T-helper 2 cell treated with Interferon-gamma antibody and Interleukin-4, amounts not matched to agents 5 μg/mL and 100 μg/mL, for 36 hours (primary cell): ENCODE measurements at regions not wholly inside any gene's neighbourhood (a gene's known extent, or its start where the extent isn't known, plus 50 kb on each side); places are given as distances from the start of the nearest gene placed in this dataset.

Experiments used
- DNase-seq: peaks from one replicate; pipeline ENCODE4 v3.0.0; 2021; ENCODE audit warnings: low spot score
- H3K27ac Mint-ChIP-seq: one replicate; pipeline ENCODE4 v1.8.0; 2021; ENCODE audit warnings: mild to moderate bottlenecking, mixed read lengths
- H3K27me3 Mint-ChIP-seq: one replicate; pipeline ENCODE4 v1.8.0; 2021; ENCODE audit warnings: low read depth, mixed read lengths
- H3K36me3 Mint-ChIP-seq: one replicate; pipeline ENCODE4 v1.8.0; 2021; ENCODE audit warnings: low read depth, mixed read lengths
- H3K4me1 Mint-ChIP-seq: one replicate; pipeline ENCODE4 v1.8.0; 2021; ENCODE audit warnings: low read depth, mixed read lengths
- H3K4me3 Mint-ChIP-seq: one replicate; pipeline ENCODE4 v1.8.0; 2022; ENCODE audit warnings: mild to moderate bottlenecking, moderate library complexity, mixed read lengths
- H3K9me3 Mint-ChIP-seq: one replicate; pipeline ENCODE4 v1.8.0; 2021; ENCODE audit warnings: mixed read lengths

DNA sequence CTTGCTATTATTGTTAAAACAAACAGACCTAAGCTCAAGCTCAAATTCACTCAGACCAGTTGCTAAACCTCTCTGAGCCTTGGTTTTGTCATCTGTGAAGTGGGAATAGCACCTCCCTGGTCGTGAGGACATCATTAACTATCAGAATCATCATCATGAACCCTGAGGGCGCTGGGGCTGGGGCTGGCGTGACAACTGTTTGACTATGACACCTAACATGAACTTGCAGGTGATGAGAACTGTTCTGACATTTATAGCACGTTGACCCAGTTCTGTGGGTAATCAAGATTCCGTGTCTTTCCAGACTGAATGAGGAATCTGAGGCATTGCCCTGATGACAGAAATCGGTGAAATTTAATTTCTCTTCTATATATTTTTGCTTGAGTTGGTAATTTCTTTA, 71.3 kb upstream of the CDH5 start:
- H3K36me3 Mint-ChIP-seq = no peaks in the 10 kb centered on the region
- H3K9me3 Mint-ChIP-seq = no peaks in the 10 kb centered on the region
- no peak overlapping the region for H3K4me3 Mint-ChIP-seq
- no peak for DNase-seq
- peaks cover 9% of the 10 kb centered on the region for H3K4me1 Mint-ChIP-seq
- H3K27ac Mint-ChIP-seq = no peak overlapping the region
- no peaks in the 10 kb centered on the region for H3K27me3 Mint-ChIP-seq

DNA sequence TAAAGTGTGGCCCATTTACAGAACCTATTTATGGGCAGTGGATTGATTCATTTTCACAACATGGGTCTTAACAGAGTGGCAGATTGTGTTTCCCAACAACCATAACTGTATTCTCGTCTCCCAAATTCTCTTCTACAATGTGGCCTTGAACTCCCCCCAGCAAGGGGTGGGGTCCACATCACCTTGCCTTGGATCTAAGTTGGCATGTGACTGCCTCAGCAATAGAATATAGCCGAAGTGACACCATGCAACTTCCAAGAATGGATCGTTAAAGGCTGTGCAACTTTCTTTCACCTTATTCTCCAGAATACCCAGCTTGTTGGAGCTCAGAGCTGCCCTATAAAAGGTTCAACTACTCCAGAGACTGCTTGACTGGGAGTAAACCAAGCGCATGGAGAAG, 72.0 kb upstream of the CDH5 start:
- Mint-ChIP-seq H3K4me3 (no peak overlapping the region), H3K27me3 (no peaks in the 10 kb centered on the region), H3K4me1 (peaks cover 6% of the 10 kb centered on the region), H3K9me3 (no peaks in the 10 kb centered on the region), H3K27ac (no peak overlapping the region), H3K36me3 (no peaks in the 10 kb centered on the region)
- DNase-seq = no peak

DNA sequence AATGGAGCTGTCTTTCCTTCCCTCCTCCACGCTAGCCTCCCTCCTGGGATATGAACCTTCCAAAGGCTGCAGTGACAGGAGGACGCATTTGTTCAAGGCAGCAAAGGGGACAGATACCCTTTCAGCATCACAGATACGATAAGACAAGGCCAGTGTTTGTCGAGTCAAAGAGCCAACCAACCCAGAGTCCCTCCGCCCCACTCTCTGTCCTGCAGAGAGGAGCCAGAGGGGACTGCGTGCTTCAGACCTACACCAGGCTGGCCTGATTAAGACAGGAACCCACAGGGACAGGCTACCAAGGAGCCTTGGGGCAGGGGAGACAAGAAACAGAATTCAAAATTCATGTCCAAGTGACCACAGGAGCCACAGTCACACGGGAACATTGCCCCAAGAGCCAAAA, 72.6 kb upstream of the CDH5 start:
- H3K36me3 Mint-ChIP-seq = no peaks in the 10 kb centered on the region
- H3K4me1 Mint-ChIP-seq = peaks cover under 1% of the 10 kb centered on the region
- no peak overlapping the region for H3K4me3 Mint-ChIP-seq
- no peaks in the 10 kb centered on the region for H3K27me3 Mint-ChIP-seq
- DNase-seq = no peak
- H3K27ac Mint-ChIP-seq = no peak overlapping the region
- H3K9me3 Mint-ChIP-seq = no peaks in the 10 kb centered on the region

DNA sequence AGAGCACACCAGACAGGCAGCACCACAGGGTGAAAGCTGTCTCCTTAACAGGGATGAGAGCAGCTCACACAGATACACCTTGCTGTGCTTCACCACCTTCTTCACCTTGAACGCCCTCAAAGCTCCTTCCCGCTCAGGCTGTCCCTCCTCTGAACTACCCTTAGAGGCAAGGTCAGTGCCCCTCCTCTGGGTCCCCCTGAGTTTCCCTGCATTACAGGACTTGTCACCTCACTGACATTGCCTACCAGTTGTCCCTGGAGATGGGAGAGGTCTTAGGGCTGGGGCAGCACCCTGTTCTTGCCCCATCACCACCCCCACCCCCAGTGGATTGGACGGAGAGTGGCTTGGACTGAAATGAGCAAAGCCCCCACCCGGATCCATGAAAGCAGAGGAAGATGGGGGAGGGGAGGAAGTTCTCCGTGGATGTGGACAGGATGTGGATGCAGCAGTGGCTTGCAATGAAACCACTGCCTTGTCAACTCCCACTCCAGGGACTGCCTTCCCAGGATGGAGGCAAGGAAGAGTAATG, 73.2 kb upstream of the CDH5 start:
- H3K27me3 Mint-ChIP-seq = no peaks in the 10 kb centered on the region
- H3K27ac Mint-ChIP-seq = no peak overlapping the region
- H3K36me3 Mint-ChIP-seq = no peaks in the 10 kb centered on the region
- H3K4me1 Mint-ChIP-seq = no peaks in the 10 kb centered on the region
- no peak for DNase-seq
- H3K4me3 Mint-ChIP-seq = no peak overlapping the region
- H3K9me3 Mint-ChIP-seq = no peaks in the 10 kb centered on the region

DNA sequence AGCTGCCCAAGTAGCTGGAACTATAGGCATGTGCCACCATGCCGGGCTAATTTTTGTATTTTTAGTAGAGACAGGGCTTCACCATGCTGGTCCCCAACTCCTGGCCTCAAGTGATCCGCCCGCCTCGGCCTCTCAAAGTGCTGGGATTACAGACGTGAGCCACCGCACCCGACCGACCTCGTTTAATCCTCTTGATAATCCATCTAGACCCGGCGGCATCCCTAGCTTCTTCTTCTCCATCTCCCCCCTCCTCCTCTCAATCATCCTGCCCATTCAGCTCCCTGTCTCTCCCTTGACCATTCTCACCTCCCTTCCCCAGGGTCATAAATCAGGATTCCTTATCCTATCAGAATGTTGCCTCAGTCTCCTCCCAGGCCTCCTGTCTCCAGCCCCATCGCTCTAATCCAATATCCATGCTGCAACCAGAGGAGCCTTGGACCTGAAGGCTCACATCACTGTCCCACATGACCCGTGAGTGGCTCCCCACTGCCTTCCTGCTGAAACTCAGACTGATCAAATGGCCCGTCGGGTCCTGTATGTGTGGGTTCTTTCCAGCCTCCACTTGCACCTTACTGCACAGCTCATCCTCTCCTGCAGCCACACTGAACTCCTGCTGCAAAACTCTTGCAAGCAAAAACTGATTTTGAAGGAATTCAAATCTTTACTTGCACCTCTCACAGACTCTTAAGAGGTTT, 74.1 kb upstream of the CDH5 start:
- no peaks in the 10 kb centered on the region for H3K4me1 Mint-ChIP-seq
- H3K9me3 Mint-ChIP-seq = no peaks in the 10 kb centered on the region
- DNase-seq = no peak
- no peak overlapping the region for H3K4me3 Mint-ChIP-seq
- no peaks in the 10 kb centered on the region for H3K36me3 Mint-ChIP-seq
- H3K27ac Mint-ChIP-seq = no peak overlapping the region
- H3K27me3 Mint-ChIP-seq = no peaks in the 10 kb centered on the region

DNA sequence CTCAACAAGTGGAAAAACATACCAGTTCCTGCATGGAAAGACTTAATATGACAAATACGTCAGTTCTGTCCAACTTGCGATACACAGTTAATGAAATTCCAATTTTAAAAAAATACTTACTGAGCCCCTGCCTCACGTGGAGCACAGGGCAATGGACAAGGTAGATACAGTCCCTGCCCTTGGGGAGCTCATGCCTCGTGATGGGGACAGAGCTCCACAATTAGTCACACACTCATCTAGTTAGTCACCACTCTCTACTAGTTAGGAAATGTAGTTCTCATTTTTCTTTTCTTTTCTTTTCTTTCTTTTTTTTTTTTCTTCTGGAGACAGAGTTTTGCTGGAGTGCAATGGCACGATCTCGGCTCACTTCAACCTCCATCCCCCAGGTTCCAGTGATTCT, 74.7 kb upstream of the CDH5 start:
- H3K27ac Mint-ChIP-seq = no peak overlapping the region
- no peaks in the 10 kb centered on the region for H3K36me3 Mint-ChIP-seq
- H3K4me1 Mint-ChIP-seq = no peaks in the 10 kb centered on the region
- DNase-seq = no peak
- H3K27me3 Mint-ChIP-seq = no peaks in the 10 kb centered on the region
- H3K4me3 Mint-ChIP-seq = no peak overlapping the region
- H3K9me3 Mint-ChIP-seq = no peaks in the 10 kb centered on the region

DNA sequence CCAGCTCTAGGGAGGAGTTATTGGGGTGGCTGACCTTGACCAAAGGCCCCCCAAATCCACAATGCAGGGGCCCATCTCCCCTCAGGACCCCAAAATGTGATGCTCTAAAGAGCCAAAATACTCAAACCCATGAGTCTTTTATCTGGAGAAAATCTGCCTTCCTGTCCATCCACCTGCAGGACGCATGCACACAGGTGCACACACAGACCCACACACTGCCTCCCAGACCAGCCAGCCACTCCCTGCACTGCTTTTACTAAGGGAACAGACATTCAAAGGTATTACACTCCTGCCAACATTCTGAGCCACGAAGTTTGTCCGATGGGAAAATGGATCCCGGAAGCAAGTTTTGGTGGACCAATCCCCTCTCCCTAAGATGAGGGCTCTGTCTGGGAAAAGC, 76.1 kb upstream of the CDH5 start:
- no peaks in the 10 kb centered on the region for H3K36me3 Mint-ChIP-seq
- no peaks in the 10 kb centered on the region for H3K4me1 Mint-ChIP-seq
- H3K27me3 Mint-ChIP-seq = no peaks in the 10 kb centered on the region
- no peaks in the 10 kb centered on the region for H3K9me3 Mint-ChIP-seq
- no peak overlapping the region for H3K27ac Mint-ChIP-seq
- H3K4me3 Mint-ChIP-seq = no peak overlapping the region
- DNase-seq = no peak

DNA sequence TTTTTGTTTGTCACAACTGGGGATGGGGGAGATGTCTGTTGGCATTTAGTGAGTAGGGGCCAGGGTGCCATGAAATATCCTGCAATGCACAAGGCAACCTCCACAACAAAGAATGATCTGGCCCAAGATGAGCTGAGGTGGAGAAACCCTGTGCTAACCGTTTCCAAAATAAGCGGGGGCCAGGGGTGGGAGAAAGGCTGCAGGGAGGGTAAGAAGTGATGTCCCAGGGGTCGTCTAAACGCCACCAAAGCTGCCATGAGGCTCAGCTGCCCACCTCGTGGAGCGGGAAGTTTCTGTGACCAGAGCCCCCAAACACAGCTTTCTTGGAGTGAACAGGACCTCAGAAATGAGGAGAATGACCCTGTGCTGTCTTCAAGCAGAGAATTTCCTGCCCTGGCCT, 76.5 kb upstream of the CDH5 start:
- DNase-seq = no peak
- Mint-ChIP-seq H3K4me1 (no peaks in the 10 kb centered on the region), H3K4me3 (no peak overlapping the region), H3K27me3 (no peaks in the 10 kb centered on the region), H3K27ac (no peak overlapping the region), H3K36me3 (no peaks in the 10 kb centered on the region), H3K9me3 (no peaks in the 10 kb centered on the region)

DNA sequence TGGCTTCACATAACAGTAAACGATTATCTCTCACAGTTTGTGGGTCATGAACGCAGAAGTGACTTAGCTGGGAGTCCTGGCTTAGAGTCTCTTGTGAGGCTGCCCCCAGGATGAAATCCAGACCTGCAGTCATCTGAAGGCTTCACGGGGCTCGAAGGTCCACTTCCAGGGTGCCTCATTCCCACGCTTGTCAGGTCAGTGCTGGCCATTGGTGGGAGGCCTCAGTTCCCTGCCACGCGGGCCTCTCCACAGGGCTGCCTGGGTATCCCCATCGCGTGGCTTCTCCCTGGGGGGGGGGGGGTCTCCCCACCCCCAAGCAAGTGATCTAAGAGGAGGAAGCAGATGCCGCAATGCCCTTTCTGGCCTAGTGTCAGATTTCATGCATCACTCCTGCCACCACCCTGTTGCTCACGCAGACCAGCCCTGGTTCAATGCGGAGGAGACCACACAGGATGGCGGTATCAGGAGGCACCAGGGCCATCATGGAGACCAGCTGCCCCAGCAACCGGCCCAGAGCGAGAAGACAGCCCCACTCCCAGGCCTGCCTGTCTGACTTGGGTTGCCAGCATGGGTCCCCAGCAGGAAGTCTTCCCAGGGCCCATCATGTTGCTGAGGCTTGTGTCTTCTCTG, 77.3 kb upstream of the CDH5 start:
- no peaks in the 10 kb centered on the region for H3K36me3 Mint-ChIP-seq
- H3K4me1 Mint-ChIP-seq = no peaks in the 10 kb centered on the region
- DNase-seq = no peak
- H3K9me3 Mint-ChIP-seq = no peaks in the 10 kb centered on the region
- H3K27me3 Mint-ChIP-seq = peaks cover under 1% of the 10 kb centered on the region
- H3K27ac Mint-ChIP-seq = no peak overlapping the region
- no peak overlapping the region for H3K4me3 Mint-ChIP-seq

DNA sequence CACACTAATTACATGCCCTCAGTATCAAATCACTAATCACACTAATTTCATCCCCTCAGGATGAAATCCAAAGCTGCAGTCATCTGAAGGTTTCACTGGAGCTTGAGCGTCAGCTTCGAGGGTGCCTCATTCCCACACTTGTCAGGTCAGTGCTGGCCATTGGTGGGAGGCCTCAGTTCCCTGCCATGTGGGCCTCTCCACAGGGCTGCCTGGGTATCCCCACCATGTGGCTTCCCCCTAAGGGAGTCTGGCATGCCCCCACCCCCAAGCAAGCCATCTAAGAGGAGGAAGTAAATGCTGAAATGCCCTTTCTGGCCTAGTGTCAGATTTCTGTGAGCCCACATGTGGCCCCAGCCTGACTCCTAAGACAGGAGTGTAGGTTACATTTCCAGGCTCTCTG, 78.6 kb upstream of the CDH5 start:
- Mint-ChIP-seq H3K27me3 (peaks cover 3% of the 10 kb centered on the region), H3K4me3 (no peak overlapping the region), H3K4me1 (no peaks in the 10 kb centered on the region), H3K9me3 (no peaks in the 10 kb centered on the region), H3K36me3 (no peaks in the 10 kb centered on the region), H3K27ac (no peak overlapping the region)
- no peak for DNase-seq

DNA sequence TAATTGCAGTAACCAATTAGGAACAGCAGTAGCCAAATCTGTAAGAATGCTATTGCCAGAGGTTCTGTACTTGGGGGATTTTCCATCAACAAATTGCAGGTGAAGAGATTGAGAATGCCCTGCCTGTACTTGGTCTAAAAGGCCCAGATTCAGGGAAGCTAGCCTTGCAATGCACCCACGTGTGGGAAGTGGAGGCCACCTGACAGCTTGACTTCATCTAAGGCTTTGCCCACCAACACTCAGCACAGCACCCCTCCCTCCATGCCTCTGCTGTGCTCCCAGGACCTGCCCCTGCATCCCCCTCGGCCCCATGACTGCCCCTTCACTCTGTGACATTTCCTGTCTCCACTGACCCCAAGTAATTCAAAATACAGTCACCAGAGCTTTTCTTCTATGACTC, 79.1 kb upstream of the CDH5 start:
- no peak for DNase-seq
- H3K4me3 Mint-ChIP-seq = no peak overlapping the region
- no peaks in the 10 kb centered on the region for H3K4me1 Mint-ChIP-seq

DNA sequence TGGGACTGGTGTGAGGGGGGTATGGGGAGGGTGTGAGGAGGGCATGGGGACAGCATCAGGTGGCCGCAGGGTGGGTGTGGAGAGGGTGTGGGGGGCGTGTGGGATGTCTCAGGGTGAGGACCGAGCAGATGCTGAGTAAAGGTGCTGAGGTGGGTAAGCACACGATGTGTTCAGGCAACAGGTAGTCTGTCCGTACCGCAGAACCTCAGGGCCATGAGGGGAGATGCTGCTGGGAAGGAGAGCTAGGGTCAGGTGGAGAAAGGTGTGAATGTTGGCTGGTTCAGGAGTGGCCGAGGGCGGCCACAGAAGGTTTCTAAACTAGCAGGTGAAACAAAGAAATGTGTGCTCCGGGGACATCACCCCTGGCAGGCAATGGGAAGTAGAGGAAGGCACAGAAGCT, 80.0 kb upstream of the CDH5 start:
- Mint-ChIP-seq H3K4me3 (no peak overlapping the region), H3K27me3 (peaks cover 3% of the 10 kb centered on the region), H3K27ac (no peak overlapping the region), H3K4me1 (no peaks in the 10 kb centered on the region), H3K9me3 (no peaks in the 10 kb centered on the region), H3K36me3 (no peaks in the 10 kb centered on the region)
- DNase-seq = no peak

More for the DNA sequence above, 79.1 kb upstream of the CDH5 start:
- H3K27ac Mint-ChIP-seq = no peak overlapping the region
- H3K36me3 Mint-ChIP-seq = no peaks in the 10 kb centered on the region
- peaks cover 3% of the 10 kb centered on the region for H3K27me3 Mint-ChIP-seq
- no peaks in the 10 kb centered on the region for H3K9me3 Mint-ChIP-seq

DNA sequence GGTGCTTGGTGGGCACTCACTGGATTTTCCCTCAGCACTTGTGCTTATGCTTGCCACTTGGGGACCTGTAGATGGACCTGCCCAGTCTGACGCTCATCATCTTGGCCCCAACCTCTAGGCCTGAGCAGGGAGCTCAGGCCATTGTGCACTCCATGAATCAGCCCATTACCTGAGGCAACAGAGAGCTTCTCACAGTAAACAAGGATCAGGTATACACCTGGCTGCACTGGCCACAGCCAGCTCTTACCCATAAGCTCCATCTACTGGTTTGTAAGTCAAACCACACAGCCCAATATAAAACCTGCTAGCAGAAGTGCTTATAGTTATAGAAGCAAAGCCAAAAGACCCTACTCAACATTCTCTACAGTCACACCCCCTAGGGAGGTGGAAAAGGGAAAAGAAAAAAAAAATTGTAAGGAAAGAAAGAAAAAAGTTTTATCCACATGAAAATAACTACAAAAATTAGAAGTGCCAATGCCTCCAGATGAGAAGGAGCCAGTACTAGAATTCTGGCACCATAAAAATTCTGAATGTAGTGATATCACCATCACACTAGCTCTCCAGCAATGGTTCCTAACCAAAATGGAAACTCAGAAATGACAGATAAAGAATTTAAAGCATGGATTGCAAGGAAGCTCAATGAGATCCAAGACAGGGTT, 87.8 kb upstream of the CDH5 start:
- Mint-ChIP-seq H3K27ac (no peak overlapping the region), H3K27me3 (peaks cover 9% of the 10 kb centered on the region), H3K4me1 (peaks cover 3% of the 10 kb centered on the region), H3K9me3 (peaks cover 4% of the 10 kb centered on the region), H3K36me3 (no peaks in the 10 kb centered on the region), H3K4me3 (no peak overlapping the region)
- DNase-seq = no peak

DNA sequence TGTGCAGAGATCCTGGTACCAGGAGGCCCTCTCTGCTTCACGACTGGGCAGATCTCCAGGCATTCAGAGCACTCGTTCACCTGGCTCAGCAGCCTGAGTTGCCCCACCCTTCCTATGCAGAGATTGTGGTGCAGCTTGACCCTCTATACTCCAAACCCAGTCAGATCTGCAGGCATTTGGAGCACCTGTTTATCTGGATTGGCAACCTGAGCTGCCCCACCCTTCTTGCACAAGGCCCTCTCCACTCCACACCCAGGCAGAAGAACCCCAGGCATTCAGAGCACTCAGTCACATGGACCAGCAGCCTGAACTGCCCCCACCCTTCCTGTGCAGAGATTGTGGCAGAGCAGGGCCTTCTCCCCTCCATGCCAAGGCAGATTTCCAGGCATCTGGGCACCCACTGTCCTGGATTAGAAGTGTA, 88.4 kb upstream of the CDH5 start:
- H3K9me3 Mint-ChIP-seq = peaks cover 4% of the 10 kb centered on the region
- H3K4me1 Mint-ChIP-seq = peaks cover 3% of the 10 kb centered on the region

More for the DNA sequence above, 88.4 kb upstream of the CDH5 start:
- peaks cover 9% of the 10 kb centered on the region for H3K27me3 Mint-ChIP-seq
- DNase-seq = no peak
- no peaks in the 10 kb centered on the region for H3K36me3 Mint-ChIP-seq
- no peak overlapping the region for H3K4me3 Mint-ChIP-seq
- no peak overlapping the region for H3K27ac Mint-ChIP-seq
